GM12891 (cell line): ENCODE measurements at regions not wholly inside any gene's neighbourhood (a gene's known extent, or its start where the extent isn't known, plus 50 kb on each side); places are given as distances from the start of the nearest gene placed in this dataset.

Source experiments
- POLR2A ChIP-seq: IDR thresholded peaks from 2 replicates; pipeline ENCODE4 v1.6.1; 2011; ENCODE audit warnings: low read depth, low read length, control low read depth
- POLR2AphosphoS5 ChIP-seq: IDR thresholded peaks from 2 replicates; pipeline ENCODE4 v1.6.1; 2011; ENCODE audit warnings: low read depth, low read length, control low read depth
- TAF1 ChIP-seq: IDR thresholded peaks from 2 replicates; pipeline ENCODE4 v1.6.1; 2011; ENCODE audit warnings: low read depth, low read length, control low read depth

DNA sequence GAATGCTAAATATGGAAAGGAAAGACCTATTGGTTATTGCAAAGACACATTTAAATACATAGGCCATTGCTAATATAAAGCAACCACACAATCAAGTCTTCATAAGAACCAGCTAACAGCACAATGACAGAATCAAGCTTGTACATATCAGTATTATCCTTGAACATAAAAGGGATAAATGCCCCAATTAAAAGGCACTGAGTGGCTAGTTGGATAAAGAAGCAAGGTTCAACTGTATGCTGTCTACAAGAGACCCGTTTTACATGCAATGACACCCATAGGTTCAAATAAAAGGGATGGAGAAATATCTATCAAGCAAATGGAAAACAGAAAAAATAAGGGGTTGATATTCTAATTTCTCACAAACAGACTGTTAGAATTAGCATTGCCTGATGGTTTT, 706.1 kb downstream of the EPHA3 start:
- no peak for TF ChIP-seq POLR2A
- TF ChIP-seq POLR2AphosphoS5: no peak
- TF ChIP-seq TAF1: no peak
